Fibroblast of lung (primary cell): ENCODE measurements at regions not wholly inside any gene's neighbourhood (a gene's known extent, or its start where the extent isn't known, plus 50 kb on each side); places are given as distances from the start of the nearest gene placed in this dataset.

ENCODE experiments used
- DNase-seq, 2 donors: peaks; one replicate each; pipeline versions ENCODE4 v3.0.0 to v3.0.0-alpha.2; 2010; ENCODE audit warnings: low read depth in 2 of 2
- H2AFZ ChIP-seq: 2 replicates; pipeline ENCODE4 v1.5.1; 2012; ENCODE audit warnings: low read length, control low read depth, inconsistent platforms
- H3K27ac ChIP-seq: 2 replicates; pipeline ENCODE4 v1.5.1; 2011; ENCODE audit warnings: low read length, control low read depth; ENCODE audit not compliant: insufficient read depth
- H3K27me3 ChIP-seq: 2 replicates; pipeline ENCODE4 v1.5.1; 2011; ENCODE audit warnings: mild to moderate bottlenecking, low read length; ENCODE audit not compliant: control insufficient read depth, insufficient read depth
- H3K36me3 ChIP-seq: 2 replicates; pipeline ENCODE4 v1.5.1; 2011; ENCODE audit warnings: low read length; ENCODE audit not compliant: control insufficient read depth, insufficient read depth
- H3K4me1 ChIP-seq: 2 replicates; pipeline ENCODE4 v1.5.1; 2011; ENCODE audit warnings: low read length; ENCODE audit not compliant: control insufficient read depth, insufficient read depth; ENCODE audit errors: extremely low read depth
- H3K4me2 ChIP-seq: 2 replicates; pipeline ENCODE4 v1.5.1; 2011; ENCODE audit warnings: low read length, control low read depth; ENCODE audit not compliant: insufficient read depth; ENCODE audit errors: extremely low read depth
- H3K4me3 ChIP-seq, 4 experiments: fragments of 200-600 bp in 1 of 4; sonication (generic) in 1 of 4; replicated peaks in 1 of 4; 2 replicates each; pipeline ENCODE4 v1.5.1; 2011 to 2016; ENCODE audit warnings: low read length in 4 of 4, low read depth in 3 of 4, mild to moderate bottlenecking in 3 of 4, control low read depth in 2 of 4, inconsistent platforms in 1 of 4, mixed read lengths in 1 of 4; ENCODE audit not compliant: insufficient read depth in 1 of 4; ENCODE audit errors: control extremely low read depth in 1 of 4
- H3K79me2 ChIP-seq: 2 replicates; pipeline ENCODE4 v1.5.1; 2012; ENCODE audit warnings: mild to moderate bottlenecking, low read length, inconsistent platforms; ENCODE audit not compliant: control insufficient read depth, insufficient read depth
- H3K9ac ChIP-seq: 2 replicates; pipeline ENCODE4 v1.5.1; 2011; ENCODE audit warnings: mild to moderate bottlenecking, low read length, control low read depth; ENCODE audit not compliant: insufficient read depth
- H3K9me3 ChIP-seq: 2 replicates; pipeline ENCODE4 v1.5.1; 2012; ENCODE audit warnings: low read depth, low read length; ENCODE audit not compliant: control insufficient read depth, insufficient read depth
- H4K20me1 ChIP-seq: 2 replicates; pipeline ENCODE4 v1.5.1; 2011; ENCODE audit warnings: low read length; ENCODE audit not compliant: control insufficient read depth, insufficient read depth; ENCODE audit errors: extremely low read depth
- CTCF ChIP-seq, 2 donors: IDR thresholded peaks in 1 of 2; conservative IDR thresholded peaks in 1 of 2; 1 replicate in 1 of 2; 2 replicates in 1 of 2; pipeline ENCODE4 v1.5.1; 2011 to 2012; ENCODE audit warnings: low read length in 2 of 2, control low read depth in 1 of 2, inconsistent platforms in 1 of 2, low read depth in 1 of 2, mild to moderate bottlenecking in 1 of 2
- EZH2 ChIP-seq: IDR thresholded peaks from 2 replicates; pipeline ENCODE4 v1.5.1; 2012; ENCODE audit warnings: low read length, control low read depth, mild to moderate bottlenecking; ENCODE audit errors: missing control alignments

DNA sequence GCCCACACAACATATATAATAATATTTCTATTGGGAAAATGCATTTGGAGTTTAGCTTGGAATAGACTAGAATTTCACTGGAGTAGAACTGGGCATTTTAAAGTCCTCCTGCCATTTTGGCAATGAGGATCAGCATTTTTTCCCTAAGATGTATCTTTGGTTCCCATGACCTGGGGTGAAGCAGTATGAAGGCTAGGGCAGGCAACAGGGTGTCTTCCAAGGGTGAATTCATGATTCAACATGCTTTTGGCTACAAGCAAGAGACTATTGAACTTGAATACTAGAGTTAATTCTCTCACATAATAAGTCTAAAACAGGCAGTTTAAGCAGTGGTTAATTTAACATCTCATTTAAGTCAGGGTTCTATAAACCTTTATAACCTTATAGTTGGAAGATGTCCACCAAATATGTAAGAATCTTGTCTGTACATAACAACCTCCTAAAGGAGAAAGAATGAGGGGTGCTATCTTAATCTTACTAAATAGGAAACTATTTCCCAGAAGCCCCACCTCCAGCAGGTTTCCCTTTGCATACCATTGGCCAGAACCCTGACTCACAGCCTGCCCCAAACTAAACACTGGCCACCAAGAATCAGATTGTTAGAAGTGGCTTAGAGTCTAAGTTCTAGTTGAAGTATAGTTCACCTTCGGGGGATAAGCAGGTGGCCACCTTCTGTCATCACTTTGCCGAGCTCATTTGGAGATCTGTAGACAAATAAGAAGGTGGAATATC is 96.0 kb upstream of the PRPS1L1 start:
- no peak overlapping the region for H3K9ac ChIP-seq
- DNase-seq = peak in 1 of 2 donors; percentile 19
- no peak overlapping the region for H3K4me3 ChIP-seq
- H3K9me3 ChIP-seq = no peaks in the 10 kb centered on the region
- H3K36me3 ChIP-seq = no peaks in the 10 kb centered on the region
- no peaks in the 10 kb centered on the region for H3K27me3 ChIP-seq
- no peaks in the 10 kb centered on the region for H4K20me1 ChIP-seq
- no peaks in the 10 kb centered on the region for H3K4me1 ChIP-seq
- H3K27ac ChIP-seq = no peak overlapping the region
- H3K79me2 ChIP-seq = no peaks in the 10 kb centered on the region
- no peak overlapping the region for H2AFZ ChIP-seq
- H3K4me2 ChIP-seq = no peak overlapping the region
- TF ChIP-seq EZH2 = no peak
- no peak for TF ChIP-seq CTCF (conservative IDR thresholded peaks at IDR 0.05 in 1 of 2, IDR thresholded peaks at IDR 0.05 in 1 of 2; ENCODE audit: low read depth in 1 of 2, low read length in 2 of 2)

DNA sequence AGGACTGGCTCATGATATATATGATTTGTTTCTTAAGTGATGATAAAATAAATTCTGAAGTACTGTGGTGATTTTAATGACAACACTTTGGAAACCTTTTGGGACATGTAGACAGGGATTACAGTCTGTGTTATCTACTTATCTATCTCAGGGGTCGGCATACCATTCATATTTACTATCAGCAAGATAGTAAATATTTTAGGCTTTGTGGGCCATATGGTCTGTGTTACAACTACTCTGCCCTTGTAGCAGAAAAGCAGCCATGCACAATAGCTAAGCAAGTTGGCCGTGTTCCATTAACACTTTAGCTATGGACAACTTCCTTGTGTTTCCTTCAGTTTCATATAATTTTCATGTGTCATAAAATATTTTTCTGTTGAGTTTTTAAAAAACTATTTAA is 97.8 kb upstream of the PRPS1L1 start:
- H3K27ac ChIP-seq = no peak overlapping the region
- no peak overlapping the region for H2AFZ ChIP-seq
- no peak overlapping the region for H3K4me2 ChIP-seq
- H3K9me3 ChIP-seq = no peaks in the 10 kb centered on the region
- H3K4me1 ChIP-seq = no peaks in the 10 kb centered on the region
- H4K20me1 ChIP-seq = no peaks in the 10 kb centered on the region
- no peaks in the 10 kb centered on the region for H3K36me3 ChIP-seq
- peak; percentile 8 to 33 for DNase-seq
- TF ChIP-seq CTCF (conservative IDR thresholded peaks at IDR 0.05 in 1 of 2, IDR thresholded peaks at IDR 0.05 in 1 of 2; ENCODE audit: low read depth in 1 of 2, low read length in 2 of 2) = no peak
- no peak for TF ChIP-seq EZH2
- no peaks in the 10 kb centered on the region for H3K27me3 ChIP-seq
- no peaks in the 10 kb centered on the region for H3K79me2 ChIP-seq
- no peak overlapping the region for H3K9ac ChIP-seq
- H3K4me3 ChIP-seq = no peak overlapping the region

DNA sequence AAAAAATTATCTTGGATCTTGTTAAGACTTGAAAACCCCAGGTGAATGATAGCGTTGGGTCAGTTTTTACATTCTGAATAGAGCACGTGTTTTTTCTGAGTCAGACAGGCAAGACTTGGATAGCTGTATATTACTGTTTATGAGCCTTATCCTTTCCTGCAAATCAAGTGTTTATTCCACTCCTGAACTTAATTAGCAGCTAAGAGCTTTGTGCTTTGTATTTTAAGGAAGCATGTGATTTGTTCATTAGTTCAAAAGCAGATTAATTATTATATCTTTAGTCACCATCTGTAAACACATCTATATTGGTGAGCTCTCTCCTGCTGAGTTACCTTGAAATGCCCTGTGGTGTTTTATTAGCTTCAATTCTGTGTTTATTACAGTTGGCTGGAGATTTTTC is 98.6 kb upstream of the PRPS1L1 start:
- H3K36me3 ChIP-seq = no peaks in the 10 kb centered on the region
- no peak overlapping the region for H3K27ac ChIP-seq
- no peak for DNase-seq
- no peak for TF ChIP-seq CTCF (conservative IDR thresholded peaks at IDR 0.05 in 1 of 2, IDR thresholded peaks at IDR 0.05 in 1 of 2; ENCODE audit: low read depth in 1 of 2, low read length in 2 of 2)
- no peak for TF ChIP-seq EZH2
- no peak overlapping the region for H3K4me3 ChIP-seq
- H2AFZ ChIP-seq = no peak overlapping the region
- no peak overlapping the region for H3K4me2 ChIP-seq
- no peaks in the 10 kb centered on the region for H3K79me2 ChIP-seq
- no peaks in the 10 kb centered on the region for H4K20me1 ChIP-seq
- no peak overlapping the region for H3K9ac ChIP-seq
- H3K9me3 ChIP-seq = no peaks in the 10 kb centered on the region
- H3K4me1 ChIP-seq = no peaks in the 10 kb centered on the region
- no peaks in the 10 kb centered on the region for H3K27me3 ChIP-seq
